WI38 (cell line): ENCODE measurements at regions not wholly inside any gene's neighbourhood (a gene's known extent, or its start where the extent isn't known, plus 50 kb on each side); places are given as distances from the start of the nearest gene placed in this dataset.

Source experiments
- H3K4me3 ChIP-seq: 2 replicates; pipeline ENCODE4 v1.5.1; 2011; ENCODE audit warnings: low read depth, mild to moderate bottlenecking, control low read depth, low read length
- TF ChIP-seq, protein P1 (sequence below): IDR thresholded peaks from 2 replicates; pipeline ENCODE4 v1.5.1; 2012; ENCODE audit warnings: low read depth, mild to moderate bottlenecking, control low read depth, low read length

DNA sequence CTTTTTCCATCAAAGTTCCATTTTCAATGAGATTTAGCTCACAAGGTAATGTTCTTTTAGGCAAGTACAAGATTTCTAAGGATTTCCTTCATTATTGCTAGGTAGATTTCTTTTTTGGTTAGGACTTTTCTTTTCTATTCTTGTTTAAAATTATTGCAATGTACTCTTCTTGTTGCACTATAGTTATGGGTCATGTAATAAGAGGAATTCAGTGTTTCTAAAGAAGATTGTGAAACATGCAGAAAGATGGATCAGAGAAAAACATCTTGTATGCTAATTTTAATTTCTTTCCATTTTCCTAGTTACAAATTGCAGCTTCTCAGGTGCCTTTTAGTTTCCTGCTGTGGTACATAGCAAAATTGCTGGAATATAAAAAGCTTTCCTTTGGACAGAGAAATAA, 56.1 kb downstream of the BTG1 start:
- no peak overlapping the region for H3K4me3 ChIP-seq
- TF ChIP-seq, protein P1, sequence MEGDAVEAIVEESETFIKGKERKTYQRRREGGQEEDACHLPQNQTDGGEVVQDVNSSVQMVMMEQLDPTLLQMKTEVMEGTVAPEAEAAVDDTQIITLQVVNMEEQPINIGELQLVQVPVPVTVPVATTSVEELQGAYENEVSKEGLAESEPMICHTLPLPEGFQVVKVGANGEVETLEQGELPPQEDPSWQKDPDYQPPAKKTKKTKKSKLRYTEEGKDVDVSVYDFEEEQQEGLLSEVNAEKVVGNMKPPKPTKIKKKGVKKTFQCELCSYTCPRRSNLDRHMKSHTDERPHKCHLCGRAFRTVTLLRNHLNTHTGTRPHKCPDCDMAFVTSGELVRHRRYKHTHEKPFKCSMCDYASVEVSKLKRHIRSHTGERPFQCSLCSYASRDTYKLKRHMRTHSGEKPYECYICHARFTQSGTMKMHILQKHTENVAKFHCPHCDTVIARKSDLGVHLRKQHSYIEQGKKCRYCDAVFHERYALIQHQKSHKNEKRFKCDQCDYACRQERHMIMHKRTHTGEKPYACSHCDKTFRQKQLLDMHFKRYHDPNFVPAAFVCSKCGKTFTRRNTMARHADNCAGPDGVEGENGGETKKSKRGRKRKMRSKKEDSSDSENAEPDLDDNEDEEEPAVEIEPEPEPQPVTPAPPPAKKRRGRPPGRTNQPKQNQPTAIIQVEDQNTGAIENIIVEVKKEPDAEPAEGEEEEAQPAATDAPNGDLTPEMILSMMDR, result no peak

DNA sequence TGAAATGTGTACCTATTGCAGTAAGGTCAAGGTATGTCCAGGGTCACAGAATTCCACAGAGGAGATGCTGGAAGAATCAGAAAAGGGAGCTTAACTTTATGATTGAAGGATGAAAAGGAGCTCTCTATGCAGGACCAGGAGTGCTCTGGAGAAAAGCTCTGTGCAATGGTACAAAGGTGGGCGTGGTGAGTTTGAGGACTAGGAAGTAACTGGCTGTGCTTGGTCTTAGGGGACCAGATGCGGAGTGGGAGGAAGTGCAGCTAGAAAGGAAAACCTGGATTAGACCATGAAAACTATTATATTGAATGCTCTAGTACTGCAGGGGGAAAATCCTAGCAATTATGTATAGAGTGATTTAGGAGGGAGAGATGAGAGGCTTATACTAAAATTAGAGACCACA, 56.8 kb downstream of the BTG1 start:
- H3K4me3 ChIP-seq, result no peak overlapping the region
- TF ChIP-seq, protein P1, result no peak

DNA sequence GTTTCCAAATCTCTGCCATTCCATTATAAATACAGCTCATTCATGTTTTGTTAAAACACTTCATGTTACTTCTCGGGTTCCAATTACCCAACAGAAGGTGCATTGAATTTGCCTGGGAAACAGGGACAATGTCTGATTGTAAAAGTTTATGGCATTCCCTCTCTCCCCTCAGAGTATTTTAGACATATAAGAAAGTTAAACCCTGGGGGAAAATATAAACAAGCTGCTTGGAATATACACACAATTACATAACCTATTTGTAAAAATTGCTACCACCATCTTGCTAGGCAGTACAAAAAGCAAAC, 60.0 kb downstream of the BTG1 start:
- TF ChIP-seq, protein P1, result no peak
- no peak overlapping the region for H3K4me3 ChIP-seq

DNA sequence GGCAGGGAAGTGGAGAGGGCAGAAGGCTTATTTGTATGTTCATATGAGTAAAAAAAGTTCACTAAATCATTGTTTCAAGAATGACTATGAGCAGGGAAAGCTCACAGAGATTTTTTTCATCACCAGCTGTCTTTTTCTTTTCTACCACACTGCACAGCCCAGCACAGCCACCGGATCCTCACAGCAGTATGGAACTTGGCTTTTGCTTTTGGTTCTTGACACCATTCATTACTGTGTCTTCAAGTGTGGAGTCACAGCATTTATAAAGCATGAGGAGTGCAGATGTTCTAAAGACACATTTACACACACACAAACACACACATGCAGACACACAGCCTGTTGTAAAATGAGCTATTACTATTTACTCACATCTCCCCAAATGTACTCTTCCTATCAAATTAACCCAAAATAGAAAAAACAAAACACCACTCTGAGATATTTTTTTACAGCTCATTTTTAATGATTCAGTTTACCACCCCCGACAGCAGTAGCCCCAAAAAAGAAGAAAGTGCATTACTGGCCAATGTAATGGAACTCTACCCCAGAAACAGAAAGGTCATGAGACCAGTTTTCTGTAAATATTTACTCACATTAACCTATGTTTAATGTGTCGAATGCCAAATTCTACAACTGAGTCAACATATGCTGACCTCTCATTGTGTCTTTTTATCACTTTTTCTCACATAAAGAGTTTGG, 60.5 kb downstream of the BTG1 start:
- TF ChIP-seq, protein P1, result no peak
- H3K4me3 ChIP-seq, result no peak overlapping the region

DNA sequence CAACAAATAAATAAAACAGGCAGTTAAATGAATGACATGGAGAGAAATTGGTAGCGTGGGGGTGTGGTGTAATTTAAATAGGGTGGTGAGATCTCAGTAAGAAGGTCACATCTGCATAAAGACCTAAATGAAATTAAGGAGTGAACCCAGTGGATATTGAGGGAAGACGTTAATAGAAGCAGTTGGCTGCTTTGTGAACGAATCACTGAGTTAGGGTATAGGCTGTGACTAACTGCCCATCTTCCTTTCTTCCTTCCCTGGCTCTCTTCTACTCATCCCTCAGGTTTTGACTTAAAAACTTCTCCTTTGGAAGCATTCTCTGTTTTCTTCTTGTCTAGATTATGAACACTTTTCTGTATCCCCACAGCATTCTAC, 64.7 kb downstream of the BTG1 start:
- TF ChIP-seq, protein P1, result no peak
- H3K4me3 ChIP-seq, result no peak overlapping the region

DNA sequence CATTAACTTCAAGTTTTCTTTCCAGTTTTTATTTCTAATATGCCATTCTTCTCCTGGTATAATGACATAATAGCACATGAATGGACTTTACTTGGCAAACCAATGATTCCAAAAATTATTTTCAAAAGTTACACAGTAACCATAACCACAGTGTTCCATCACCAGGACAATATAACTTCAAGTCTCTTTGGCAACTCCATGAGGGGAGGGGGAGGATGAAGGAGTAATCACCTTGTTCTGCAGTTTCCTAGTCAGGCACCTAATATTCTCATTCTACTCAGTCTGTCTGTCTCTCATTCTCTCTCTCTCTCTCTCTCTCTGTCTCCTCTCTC, 66.6 kb downstream of the BTG1 start:
- TF ChIP-seq, protein P1, result no peak
- H3K4me3 ChIP-seq, result no peak overlapping the region

DNA sequence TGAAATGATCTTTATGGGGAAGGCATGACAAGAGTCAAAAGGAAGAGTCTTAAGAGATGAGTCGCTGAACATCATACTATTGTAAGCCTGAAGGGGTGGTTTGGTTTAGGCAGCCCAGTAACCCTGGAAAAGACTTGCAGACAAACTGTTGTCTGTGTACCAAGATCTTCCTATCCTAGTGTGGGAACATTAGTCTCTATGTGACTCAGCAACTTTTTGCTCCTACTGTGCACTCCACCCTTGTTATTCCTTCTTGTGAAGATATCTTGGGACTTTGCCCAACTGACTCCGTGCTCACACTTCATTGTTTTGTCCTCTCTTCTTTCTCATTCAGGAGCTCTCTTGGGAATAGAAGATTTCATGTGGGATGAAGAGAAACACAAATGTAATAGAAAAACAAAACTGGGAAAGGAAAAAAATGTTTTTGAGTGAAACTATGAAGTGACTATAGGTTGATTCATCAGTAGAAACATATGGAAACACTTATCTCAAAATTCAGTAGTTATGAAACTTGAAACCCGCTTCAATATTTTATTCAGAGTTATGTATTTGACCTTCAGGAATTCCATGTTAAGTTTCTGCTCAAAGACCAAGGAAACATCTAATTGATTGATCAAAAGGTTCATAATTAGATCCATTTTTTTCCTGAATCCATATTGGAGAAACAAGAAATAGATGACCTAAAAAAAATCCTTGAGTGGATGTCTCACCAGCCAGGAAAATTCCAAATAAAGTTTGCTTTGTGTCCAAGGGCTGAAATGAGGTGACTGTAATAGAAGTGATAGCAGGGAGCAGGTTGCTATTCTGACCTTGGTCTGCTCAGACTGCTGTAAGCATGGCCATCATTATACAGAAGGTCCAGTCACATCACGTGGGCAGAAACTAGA, 67.2 kb downstream of the BTG1 start:
- TF ChIP-seq, protein P1, result no peak
- H3K4me3 ChIP-seq, result no peak overlapping the region
